ENCODE measurements at regions not wholly inside any gene's neighbourhood (a gene's known extent, or its start where the extent isn't known, plus 50 kb on each side); places are given as distances from the start of the nearest gene placed in this dataset.

DNA sequence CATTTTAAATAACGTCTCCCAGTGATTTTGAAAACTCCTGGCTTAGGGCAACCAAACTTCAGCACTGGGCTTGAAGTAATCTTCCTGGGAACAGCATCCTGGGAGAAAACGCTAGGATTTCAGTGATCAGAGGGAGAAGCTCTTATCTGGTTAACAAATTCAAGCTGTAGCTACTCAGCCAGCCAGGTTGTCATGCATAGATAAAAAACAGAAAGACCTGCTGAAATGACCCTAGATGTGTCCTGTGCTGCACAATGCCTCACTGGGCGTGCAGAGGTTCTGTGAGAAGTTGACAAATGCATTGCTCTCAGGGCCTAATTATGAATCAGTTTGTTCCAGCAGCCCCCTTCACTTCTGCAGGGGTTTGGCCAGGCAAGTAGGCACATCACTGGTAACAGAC is 68.9 kb upstream of the CHCHD3 start:
- BruUV-seq (replicated peaks), result no TSS peak
- Histone ChIP-seq H3K9me3 (ENCODE audit: low read depth, low read length, poor library complexity, severe bottlenecking) (no peaks in the 10 kb centered on the region), H3K4me1 (ENCODE audit: insufficient read depth, low read length, poor library complexity, severe bottlenecking) (no peaks in the 10 kb centered on the region), H3K27me3 (replicated peaks; ENCODE audit: insufficient read depth, low read depth, low read length, poor library complexity) (peaks cover 51% of the 10 kb centered on the region), H3K4me3 (ENCODE audit: low read depth, low read length, poor library complexity, severe bottlenecking) (no peak overlapping the region), H3K36me3 (ENCODE audit: insufficient read depth, low read length, poor library complexity, severe bottlenecking) (no peaks in the 10 kb centered on the region), H3K27ac (ENCODE audit: low read depth, low read length, poor library complexity, severe bottlenecking) (no peak overlapping the region)
- intact Hi-C loops (cut with micrococcal nuclease; ENCODE audit: unreplicated experiment), result no loop called here
- TF ChIP-seq, protein P1, sequence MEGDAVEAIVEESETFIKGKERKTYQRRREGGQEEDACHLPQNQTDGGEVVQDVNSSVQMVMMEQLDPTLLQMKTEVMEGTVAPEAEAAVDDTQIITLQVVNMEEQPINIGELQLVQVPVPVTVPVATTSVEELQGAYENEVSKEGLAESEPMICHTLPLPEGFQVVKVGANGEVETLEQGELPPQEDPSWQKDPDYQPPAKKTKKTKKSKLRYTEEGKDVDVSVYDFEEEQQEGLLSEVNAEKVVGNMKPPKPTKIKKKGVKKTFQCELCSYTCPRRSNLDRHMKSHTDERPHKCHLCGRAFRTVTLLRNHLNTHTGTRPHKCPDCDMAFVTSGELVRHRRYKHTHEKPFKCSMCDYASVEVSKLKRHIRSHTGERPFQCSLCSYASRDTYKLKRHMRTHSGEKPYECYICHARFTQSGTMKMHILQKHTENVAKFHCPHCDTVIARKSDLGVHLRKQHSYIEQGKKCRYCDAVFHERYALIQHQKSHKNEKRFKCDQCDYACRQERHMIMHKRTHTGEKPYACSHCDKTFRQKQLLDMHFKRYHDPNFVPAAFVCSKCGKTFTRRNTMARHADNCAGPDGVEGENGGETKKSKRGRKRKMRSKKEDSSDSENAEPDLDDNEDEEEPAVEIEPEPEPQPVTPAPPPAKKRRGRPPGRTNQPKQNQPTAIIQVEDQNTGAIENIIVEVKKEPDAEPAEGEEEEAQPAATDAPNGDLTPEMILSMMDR (conservative IDR thresholded peaks at IDR 0.05; ENCODE audit: low read depth, low read length), result no peak
- no peak for TF ChIP-seq EZH2 (IDR thresholded peaks at IDR 0.05; ENCODE audit: borderline replicate concordance, low read depth, low read length, poor library complexity, severe bottlenecking)
- POLR2A ChIA-PET (ENCODE audit: low non-redundant PET), result no interaction called here
- no peak for DNase-seq (ENCODE audit: low spot score)
- CTCF ChIA-PET, result no interaction called here

DNA sequence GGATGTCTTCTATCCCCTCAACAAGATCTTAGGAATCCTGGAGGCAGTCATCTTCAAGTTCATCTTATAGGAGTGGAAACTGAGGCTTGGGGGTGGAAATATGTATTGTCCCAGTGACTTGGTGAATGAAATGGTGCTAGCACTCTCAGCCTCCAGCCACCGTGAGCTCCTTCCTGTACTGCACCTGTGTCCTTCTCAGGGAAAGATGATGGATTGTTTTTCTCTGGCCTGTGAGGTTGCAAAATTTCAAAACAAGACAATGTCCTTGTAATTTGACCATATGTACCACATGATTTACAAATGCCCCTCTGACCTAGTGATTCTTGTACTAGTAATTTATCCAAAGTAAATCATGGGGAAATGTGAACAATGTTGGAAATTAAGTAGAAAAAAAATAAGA is 71.0 kb upstream of the CHCHD3 start:
- CTCF ChIA-PET, result interaction anchor here (0.7 kb wide), 1 partner anchor 292 kb away, joined by 3 read pairs; no protein-coding TSS in a partner anchor
- Histone ChIP-seq H3K27me3 (replicated peaks; ENCODE audit: insufficient read depth, low read depth, low read length, poor library complexity) (peaks cover 31% of the 10 kb centered on the region), H3K4me1 (ENCODE audit: insufficient read depth, low read length, poor library complexity, severe bottlenecking) (no peaks in the 10 kb centered on the region), H3K9me3 (ENCODE audit: low read depth, low read length, poor library complexity, severe bottlenecking) (no peaks in the 10 kb centered on the region), H3K4me3 (ENCODE audit: low read depth, low read length, poor library complexity, severe bottlenecking) (no peak overlapping the region), H3K36me3 (ENCODE audit: insufficient read depth, low read length, poor library complexity, severe bottlenecking) (no peaks in the 10 kb centered on the region), H3K27ac (ENCODE audit: low read depth, low read length, poor library complexity, severe bottlenecking) (no peak overlapping the region)
- BruUV-seq (replicated peaks), result no TSS peak
- intact Hi-C loops (cut with micrococcal nuclease; ENCODE audit: unreplicated experiment), result no loop called here
- no peak for TF ChIP-seq EZH2 (IDR thresholded peaks at IDR 0.05; ENCODE audit: borderline replicate concordance, low read depth, low read length, poor library complexity, severe bottlenecking)
- TF ChIP-seq, protein P1 (conservative IDR thresholded peaks at IDR 0.05; ENCODE audit: low read depth, low read length), result no peak
- DNase-seq (ENCODE audit: low spot score), result no peak
- POLR2A ChIA-PET (ENCODE audit: low non-redundant PET), result no interaction called here

- Histone ChIP-seq H3K36me3 (ENCODE audit: insufficient read depth, low read length, poor library complexity, severe bottlenecking) (no peaks in the 10 kb centered on the region), H3K4me1 (ENCODE audit: insufficient read depth, low read length, poor library complexity, severe bottlenecking) (no peaks in the 10 kb centered on the region), H3K27me3 (replicated peaks; ENCODE audit: insufficient read depth, low read depth, low read length, poor library complexity) (peaks cover 9% of the 10 kb centered on the region), H3K27ac (ENCODE audit: low read depth, low read length, poor library complexity, severe bottlenecking) (no peak overlapping the region), H3K9me3 (ENCODE audit: low read depth, low read length, poor library complexity, severe bottlenecking) (no peaks in the 10 kb centered on the region), H3K4me3 (ENCODE audit: low read depth, low read length, poor library complexity, severe bottlenecking) (no peak overlapping the region)
- DNase-seq (ENCODE audit: low spot score), result no peak
- BruUV-seq (replicated peaks), result no TSS peak
- ChIA-PET CTCF (no interaction called here), POLR2A (ENCODE audit: low non-redundant PET) (interaction anchor here (0.6 kb wide), 1 partner anchor 10 kb away, joined by 7 read pairs; no protein-coding TSS in a partner anchor)
- TF ChIP-seq, protein P1 (conservative IDR thresholded peaks at IDR 0.05; ENCODE audit: low read depth, low read length), result no peak
- no peak for TF ChIP-seq EZH2 (IDR thresholded peaks at IDR 0.05; ENCODE audit: borderline replicate concordance, low read depth, low read length, poor library complexity, severe bottlenecking)
- intact Hi-C loops (cut with micrococcal nuclease; ENCODE audit: unreplicated experiment), result no loop called here
Measured at GRCh38 chr7:133155146-133155545, 73.3 kb upstream of the CHCHD3 start.

Data from A673 (cell line).